Activated naive CD8-positive, alpha-beta T cell treated with anti-CD3 and anti-CD28 coated beads for 36 hours (primary cell): ENCODE measurements at regions not wholly inside any gene's neighbourhood (a gene's known extent, or its start where the extent isn't known, plus 50 kb on each side); places are given as distances from the start of the nearest gene placed in this dataset.

Experiments
- DNase-seq: peaks from one replicate; pipeline ENCODE4 v3.0.0; 2021
- H3K27ac Mint-ChIP-seq: one replicate; pipeline ENCODE4 v1.8.0; 2022; ENCODE audit warnings: mild to moderate bottlenecking, moderate library complexity, mixed read lengths
- H3K27me3 Mint-ChIP-seq: one replicate; pipeline ENCODE4 v1.8.0; 2022; ENCODE audit warnings: mild to moderate bottlenecking, mixed read lengths
- H3K36me3 Mint-ChIP-seq: one replicate; pipeline ENCODE4 v1.8.0; 2021; ENCODE audit warnings: mild to moderate bottlenecking, mixed read lengths
- H3K4me1 Mint-ChIP-seq: one replicate; pipeline ENCODE4 v1.8.0; 2021; ENCODE audit warnings: mixed read lengths
- H3K4me3 Mint-ChIP-seq: one replicate; pipeline ENCODE4 v1.8.0; 2022; ENCODE audit warnings: mild to moderate bottlenecking, moderate library complexity, mixed read lengths
- H3K9me3 Mint-ChIP-seq: one replicate; pipeline ENCODE4 v1.8.0; 2022; ENCODE audit warnings: mixed read lengths

DNA sequence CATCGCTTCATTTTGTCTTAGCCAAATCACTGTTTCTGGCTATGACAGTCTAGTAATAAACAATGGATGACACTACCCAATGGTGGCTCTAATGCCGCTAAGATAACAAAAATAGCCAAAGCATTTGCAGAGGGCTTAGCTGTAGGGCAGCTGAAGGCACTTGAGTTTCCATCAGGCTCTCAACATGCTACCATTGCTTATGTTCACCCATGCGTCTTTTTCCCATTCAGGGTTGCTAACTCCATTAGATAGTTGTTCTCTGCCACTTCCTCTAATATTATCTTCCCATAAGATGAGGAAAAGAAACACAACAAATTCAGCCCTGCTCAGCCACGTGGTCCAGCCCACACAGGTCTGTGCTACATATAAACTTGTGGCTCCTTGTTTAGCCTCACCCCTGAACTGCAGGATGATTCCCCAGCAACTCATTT lies 159.6 kb downstream of the TOMM20 start:
- Mint-ChIP-seq H3K4me3 (no peak overlapping the region), H3K36me3 (peaks cover 10% of the 10 kb centered on the region), H3K27ac (peak overlapping the region; percentile 7), H3K4me1 (peaks cover 54% of the 10 kb centered on the region), H3K27me3 (no peaks in the 10 kb centered on the region), H3K9me3 (peaks cover 2% of the 10 kb centered on the region)
- no peak for DNase-seq

DNA sequence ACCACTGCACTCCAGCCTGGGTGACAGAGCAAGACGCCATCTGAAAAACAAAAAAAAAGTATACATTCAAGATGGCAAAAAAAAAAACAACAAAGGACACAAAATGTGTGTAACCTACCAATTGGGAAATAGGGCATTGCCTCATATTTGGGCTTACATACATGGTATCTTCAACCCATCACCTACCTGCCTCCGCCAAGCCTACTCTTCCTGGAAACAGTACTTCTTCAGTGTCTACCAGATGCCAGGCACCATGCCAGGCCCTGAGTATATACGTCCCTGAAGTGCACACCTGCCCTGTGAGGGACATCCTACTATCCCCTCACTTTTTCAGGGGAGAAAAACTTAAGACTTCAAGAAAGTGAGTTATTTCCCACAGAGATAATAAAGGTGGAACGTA lies 160.2 kb downstream of the TOMM20 start:
- Mint-ChIP-seq H3K27ac (no peak overlapping the region), H3K9me3 (peaks cover 2% of the 10 kb centered on the region)

DNA sequence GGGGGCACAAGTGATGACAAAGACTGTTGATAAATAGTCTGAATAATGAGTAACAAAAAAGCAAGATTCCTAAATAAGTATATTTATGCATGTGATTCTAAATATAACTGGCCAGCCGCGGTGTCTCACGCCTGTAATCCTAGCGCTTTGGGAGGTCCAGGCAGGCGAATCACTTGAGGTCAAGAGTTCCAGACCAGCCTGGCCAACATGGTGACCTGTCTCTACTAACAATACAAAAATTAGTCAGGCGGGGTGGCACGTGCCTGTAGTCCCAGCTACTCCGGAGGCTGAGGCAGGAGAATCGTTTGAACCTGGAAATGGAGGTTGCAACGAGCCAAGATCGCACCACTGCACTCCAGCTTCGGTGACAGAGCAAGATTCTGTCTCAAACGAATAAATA lies 161.5 kb downstream of the TOMM20 start:
- Mint-ChIP-seq H3K27me3 (no peaks in the 10 kb centered on the region), H3K9me3 (peaks cover 2% of the 10 kb centered on the region), H3K4me1 (peaks cover 63% of the 10 kb centered on the region), H3K36me3 (peaks cover 10% of the 10 kb centered on the region), H3K27ac (no peak overlapping the region), H3K4me3 (no peak overlapping the region)
- no peak for DNase-seq

More for the DNA sequence above, 160.2 kb downstream of the TOMM20 start:
- Mint-ChIP-seq H3K4me3 (no peak overlapping the region), H3K27me3 (no peaks in the 10 kb centered on the region), H3K36me3 (peaks cover 10% of the 10 kb centered on the region), H3K4me1 (peaks cover 59% of the 10 kb centered on the region)
- DNase-seq = no peak

DNA sequence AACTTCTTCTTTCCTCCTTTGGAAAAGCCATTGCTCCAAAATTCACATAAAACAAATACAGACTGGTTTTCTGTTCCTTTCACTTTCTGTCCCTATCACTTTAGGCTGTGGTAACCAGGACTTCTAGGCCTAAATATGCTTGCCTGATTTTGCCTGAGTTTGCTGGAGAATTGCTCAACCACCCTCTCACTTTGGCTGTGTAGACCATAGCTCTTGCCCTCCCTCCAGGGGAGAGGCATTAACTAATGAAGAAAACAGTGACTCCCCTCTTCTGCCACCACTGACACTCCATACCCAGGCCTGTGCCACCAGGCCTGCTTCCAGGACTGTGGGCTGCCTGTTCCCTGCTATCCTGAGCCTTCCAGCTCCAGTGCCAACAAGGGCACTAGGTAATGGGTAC lies 163.5 kb downstream of the TOMM20 start:
- Mint-ChIP-seq H3K27me3 (no peaks in the 10 kb centered on the region), H3K4me3 (no peak overlapping the region), H3K27ac (peak overlapping the region; percentile 92), H3K4me1 (peaks cover 61% of the 10 kb centered on the region), H3K9me3 (peaks cover 2% of the 10 kb centered on the region), H3K36me3 (peaks cover 13% of the 10 kb centered on the region)
- no peak for DNase-seq

DNA sequence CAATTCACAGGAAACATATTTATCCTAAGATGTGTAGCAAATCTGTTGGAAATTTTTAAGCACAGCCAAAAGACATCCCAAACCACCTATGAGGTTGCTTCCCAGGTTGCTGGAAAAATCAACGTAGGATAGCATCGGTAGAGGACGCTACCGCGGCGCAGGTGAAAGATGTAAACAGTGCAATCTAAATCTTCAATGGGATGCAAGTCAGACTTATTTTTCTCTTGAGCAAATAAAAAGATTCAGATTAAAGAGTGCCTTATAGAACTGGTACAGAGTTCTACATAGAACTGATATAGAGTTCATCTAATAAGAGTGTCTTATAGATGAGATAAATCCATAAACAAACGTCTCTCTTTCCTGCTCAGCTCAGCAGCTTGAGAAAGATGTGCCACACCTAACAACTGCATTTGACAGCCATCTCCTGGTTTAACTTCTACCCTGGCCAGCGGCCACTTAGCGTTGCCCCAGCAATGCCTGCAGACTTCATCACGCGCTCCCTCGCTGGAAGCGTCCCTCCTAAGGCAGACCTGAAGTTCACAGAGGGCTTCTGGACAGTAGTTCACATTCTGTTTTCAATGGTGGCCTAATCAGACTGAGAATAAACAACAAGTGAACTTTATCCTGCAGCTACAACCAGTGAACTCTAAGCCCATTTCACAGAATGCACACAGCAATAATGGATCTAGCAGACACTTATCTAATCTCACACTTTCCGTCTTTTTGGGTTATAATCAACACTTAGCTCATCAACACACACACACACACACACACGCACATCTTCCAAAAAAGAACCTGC lies 164.5 kb downstream of the TOMM20 start:
- H3K36me3 Mint-ChIP-seq = peaks cover 13% of the 10 kb centered on the region
- no peaks in the 10 kb centered on the region for H3K27me3 Mint-ChIP-seq
- H3K4me3 Mint-ChIP-seq = no peak overlapping the region
- peak overlapping the region; percentile 92 for H3K27ac Mint-ChIP-seq
- peaks cover 2% of the 10 kb centered on the region for H3K9me3 Mint-ChIP-seq
- H3K4me1 Mint-ChIP-seq = peaks cover 65% of the 10 kb centered on the region
- no peak for DNase-seq

DNA sequence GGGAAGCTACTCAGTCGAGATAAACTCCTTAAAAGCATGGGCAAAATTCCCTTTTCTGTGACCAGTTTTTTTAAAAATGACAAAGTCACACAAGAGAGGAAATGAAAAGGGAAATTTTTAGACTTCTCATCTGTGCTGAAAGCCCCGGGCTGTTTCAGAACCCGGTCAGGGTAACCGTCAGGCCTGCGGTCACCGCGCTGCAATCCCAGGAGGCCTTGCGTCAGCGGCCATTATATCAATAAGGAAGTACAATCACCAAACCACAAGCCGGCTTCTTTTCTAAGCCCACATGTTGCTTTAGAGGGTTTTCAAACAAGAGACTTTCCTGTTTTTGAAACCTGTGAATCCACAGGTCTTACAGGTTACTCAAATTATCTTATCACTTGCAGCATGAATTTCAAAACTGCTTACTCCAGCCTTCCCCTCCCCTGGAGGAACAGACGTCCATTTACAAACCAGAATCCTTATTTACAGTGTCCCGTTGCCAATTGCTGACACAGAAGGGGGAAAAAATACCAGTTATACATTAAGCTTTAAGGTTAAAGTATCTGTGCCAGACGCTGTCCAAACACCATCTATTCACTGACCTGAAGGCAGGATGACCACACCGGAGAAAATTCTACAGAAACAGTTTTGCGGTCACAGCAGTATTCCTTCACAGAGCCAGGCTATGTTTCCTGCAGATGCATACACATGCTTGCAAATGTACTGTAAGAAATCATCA lies 165.3 kb downstream of the TOMM20 start:
- Mint-ChIP-seq H3K36me3 (peaks cover 13% of the 10 kb centered on the region), H3K4me1 (peaks cover 66% of the 10 kb centered on the region), H3K9me3 (no peaks in the 10 kb centered on the region), H3K4me3 (peak overlapping the region; percentile 42), H3K27me3 (no peaks in the 10 kb centered on the region), H3K27ac (peak overlapping the region; percentile 92)
- peak; percentile 90 for DNase-seq

DNA sequence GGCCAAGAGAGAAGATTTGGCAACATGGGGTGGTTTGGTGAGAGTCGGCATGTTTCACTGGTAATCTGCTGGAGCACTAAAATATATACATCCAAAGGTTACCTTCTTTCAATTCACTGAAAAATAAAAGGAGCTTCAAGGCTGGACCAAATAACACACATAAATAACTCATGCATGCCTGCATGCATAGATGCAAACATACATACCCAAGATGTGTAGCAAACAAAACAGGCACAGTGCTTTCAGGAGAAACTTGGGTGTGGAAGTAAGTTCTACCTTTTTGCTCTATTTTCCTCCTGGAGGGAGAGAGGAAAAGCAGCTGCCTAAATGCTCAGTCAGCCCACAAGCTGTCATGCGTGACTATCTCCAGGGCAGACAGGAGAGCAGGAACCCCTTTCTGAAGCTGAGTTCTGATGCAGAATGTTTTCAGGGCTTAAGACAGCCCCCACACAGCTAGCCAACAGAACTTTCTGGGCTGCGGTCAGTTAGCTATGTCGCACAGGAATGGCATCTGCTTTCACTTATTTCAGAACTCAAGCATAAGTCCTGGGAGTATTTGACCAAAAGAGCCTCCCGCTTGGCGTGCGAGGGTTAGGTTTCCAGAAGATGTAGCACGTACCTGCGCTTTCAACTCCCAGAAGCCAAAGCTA lies 166.2 kb downstream of the TOMM20 start:
- H3K9me3 Mint-ChIP-seq = no peaks in the 10 kb centered on the region
- peaks cover 13% of the 10 kb centered on the region for H3K36me3 Mint-ChIP-seq
- H3K27ac Mint-ChIP-seq = peak overlapping the region; percentile 92
- H3K4me1 Mint-ChIP-seq = peaks cover 74% of the 10 kb centered on the region
- no peak for DNase-seq
- H3K4me3 Mint-ChIP-seq = peak overlapping the region; percentile 74
- no peaks in the 10 kb centered on the region for H3K27me3 Mint-ChIP-seq

DNA sequence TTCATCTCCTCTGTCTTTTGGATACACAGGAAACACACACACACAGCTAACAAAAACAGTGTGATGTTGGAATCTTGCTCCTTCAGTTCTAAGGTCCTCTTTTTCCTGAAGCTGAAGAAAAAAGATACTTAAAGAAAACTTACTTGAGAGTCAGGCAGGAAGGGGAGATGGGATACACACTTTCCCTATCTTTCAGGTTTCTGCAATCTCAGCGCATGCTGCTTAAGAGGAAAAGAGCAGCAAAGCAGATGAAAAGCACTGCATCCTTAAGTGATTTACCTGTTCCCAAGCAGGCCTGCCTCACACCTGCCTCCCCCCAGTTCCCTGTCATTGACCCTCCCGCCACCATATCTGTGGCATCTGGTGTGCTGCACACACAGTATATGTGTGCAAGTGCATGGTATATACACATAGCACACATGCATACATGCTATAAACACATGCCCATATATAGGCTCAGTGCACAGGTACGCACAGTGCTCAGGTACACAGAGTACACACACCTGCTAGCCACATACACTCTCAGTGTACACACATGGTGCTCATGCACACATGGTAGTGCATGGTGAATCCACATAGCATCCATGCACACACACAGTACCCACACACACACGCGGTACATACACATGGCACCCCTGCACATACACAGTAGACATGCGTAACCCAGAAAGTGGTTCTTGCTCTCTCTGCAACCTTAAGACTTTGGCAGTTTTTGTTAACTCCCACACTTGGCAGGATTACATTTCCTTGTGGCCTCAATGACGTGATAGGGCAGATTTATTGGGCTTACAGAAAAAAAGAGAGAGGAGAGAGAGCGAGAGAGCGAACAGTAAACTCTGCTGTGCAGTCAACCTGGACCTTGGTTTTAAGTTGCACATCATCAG lies 166.9 kb downstream of the TOMM20 start:
- Mint-ChIP-seq H3K36me3 (peaks cover 13% of the 10 kb centered on the region), H3K4me1 (peaks cover 82% of the 10 kb centered on the region), H3K9me3 (no peaks in the 10 kb centered on the region), H3K4me3 (peak overlapping the region; percentile 74), H3K27ac (peak overlapping the region; percentile 92), H3K27me3 (no peaks in the 10 kb centered on the region)
- no peak for DNase-seq

DNA sequence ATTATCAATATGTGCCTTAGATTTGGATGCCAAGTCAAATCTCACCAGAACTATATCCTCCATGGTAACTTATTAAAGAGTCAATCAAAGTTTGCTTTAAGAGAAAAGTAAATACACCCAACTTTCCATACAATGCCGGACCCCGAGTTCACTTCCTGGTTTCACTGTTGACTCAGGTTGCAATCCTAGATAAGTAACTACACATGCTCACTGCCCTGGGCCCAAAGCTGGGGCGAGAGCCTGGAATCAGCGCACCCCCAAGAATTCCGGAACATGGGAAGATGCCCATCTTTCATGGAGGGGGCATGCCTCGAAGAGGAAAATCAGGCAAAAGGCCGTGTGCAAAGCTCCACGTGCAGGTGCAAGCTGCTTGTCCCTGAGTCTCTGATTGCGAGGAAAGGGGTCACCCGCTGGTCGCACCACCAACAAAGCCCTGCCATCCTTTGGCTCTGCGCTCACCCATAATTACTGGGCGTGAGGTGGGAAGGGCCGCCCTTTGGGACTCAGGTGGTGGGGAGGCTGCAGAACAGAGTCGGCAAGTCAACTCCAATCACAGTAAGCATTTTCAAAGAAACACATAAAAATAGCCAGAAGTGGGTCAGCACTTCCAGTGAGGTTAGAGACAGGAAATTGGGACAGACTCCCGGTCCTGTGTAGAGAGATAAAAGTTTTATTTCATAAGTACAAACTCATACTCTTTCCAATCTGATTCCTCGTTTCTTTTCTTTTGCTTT lies 167.7 kb downstream of the TOMM20 start:
- Mint-ChIP-seq H3K4me3 (peak overlapping the region; percentile 33), H3K36me3 (peaks cover 11% of the 10 kb centered on the region), H3K4me1 (peaks cover 79% of the 10 kb centered on the region), H3K9me3 (no peaks in the 10 kb centered on the region), H3K27ac (peak overlapping the region; percentile 92), H3K27me3 (no peaks in the 10 kb centered on the region)
- DNase-seq = no peak

DNA sequence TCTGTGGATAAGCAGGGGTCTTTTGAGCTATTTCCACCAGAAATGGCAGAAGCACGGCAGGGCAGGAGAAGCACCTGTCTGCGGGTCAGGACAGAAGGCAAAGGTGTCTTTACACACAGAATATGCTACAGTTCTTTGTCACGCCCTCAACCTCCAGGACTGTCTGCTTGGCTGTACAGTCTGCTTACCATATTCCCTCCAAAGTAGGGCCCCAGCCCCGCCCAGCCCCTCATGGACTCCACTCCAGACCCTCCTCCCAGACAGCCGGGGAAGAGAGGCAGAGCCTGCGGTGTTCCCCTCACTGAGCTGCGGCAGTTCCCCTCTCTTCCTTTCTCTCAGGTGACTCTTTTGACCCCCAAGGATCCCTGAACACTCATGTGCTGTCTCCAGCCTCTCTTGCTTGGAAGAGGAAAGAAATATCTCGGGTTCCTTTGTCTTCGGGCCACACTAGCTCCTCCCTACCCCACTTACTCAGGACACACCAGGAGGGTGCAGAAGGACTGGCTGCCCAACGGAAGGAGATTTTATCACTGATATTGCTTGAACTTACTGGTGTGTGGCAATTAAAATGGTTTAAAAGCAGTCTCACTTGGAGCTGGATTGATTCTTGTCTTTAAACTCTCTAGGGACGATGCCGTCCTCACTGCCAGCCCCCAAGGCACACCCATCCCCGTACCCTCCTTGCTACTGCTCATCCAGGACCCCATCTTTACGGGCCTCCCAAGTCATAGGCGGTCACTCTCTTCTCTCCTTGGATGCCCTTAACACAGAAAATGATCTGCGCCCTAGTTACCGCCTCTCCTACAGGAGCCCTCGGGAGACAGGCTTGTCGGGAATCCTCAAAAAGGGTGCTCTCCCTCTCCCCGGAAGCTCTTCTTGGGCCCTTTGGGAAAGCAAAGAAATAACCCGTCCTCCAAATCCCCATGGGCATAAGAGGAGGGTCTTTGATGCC lies 169.7 kb downstream of the TOMM20 start:
- Mint-ChIP-seq H3K27me3 (no peaks in the 10 kb centered on the region), H3K9me3 (no peaks in the 10 kb centered on the region), H3K4me3 (no peak overlapping the region), H3K4me1 (peaks cover 86% of the 10 kb centered on the region), H3K27ac (peak overlapping the region; percentile 73), H3K36me3 (peaks cover 3% of the 10 kb centered on the region)
- no peak for DNase-seq

DNA sequence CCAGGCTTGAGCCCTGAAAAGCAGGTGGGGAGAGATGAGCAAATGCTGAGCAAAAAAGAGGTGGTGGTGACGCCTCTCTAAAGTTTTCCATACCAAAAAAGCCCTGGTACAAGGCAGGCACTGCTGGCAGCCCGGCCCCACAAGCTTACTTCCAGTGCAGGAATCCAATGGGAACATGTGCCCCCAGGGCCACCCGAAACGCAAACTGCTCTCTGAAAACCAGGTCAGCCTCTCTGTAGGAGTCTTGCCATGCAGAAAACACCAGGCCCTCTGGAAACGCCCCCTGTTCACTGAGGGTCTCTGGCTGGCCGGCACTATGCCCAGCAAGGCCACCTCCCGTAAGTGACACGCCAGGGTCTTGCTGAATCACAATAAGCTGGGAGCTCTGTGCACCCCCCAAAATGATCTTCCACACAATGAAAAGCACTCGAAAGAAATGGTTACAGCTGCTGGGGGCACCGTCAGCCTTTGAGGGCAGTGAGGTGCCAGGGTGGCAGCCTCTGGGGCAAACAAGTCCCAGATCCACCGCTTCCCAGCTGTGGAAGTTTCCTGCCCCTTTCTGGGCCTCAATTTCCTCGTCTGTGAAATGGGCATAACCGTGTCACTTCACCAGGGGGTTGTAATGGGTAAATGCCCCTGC lies 170.5 kb downstream of the TOMM20 start:
- Mint-ChIP-seq H3K4me1 (peaks cover 81% of the 10 kb centered on the region), H3K4me3 (no peak overlapping the region), H3K36me3 (peaks cover 3% of the 10 kb centered on the region), H3K9me3 (no peaks in the 10 kb centered on the region), H3K27ac (no peak overlapping the region), H3K27me3 (no peaks in the 10 kb centered on the region)
- no peak for DNase-seq

DNA sequence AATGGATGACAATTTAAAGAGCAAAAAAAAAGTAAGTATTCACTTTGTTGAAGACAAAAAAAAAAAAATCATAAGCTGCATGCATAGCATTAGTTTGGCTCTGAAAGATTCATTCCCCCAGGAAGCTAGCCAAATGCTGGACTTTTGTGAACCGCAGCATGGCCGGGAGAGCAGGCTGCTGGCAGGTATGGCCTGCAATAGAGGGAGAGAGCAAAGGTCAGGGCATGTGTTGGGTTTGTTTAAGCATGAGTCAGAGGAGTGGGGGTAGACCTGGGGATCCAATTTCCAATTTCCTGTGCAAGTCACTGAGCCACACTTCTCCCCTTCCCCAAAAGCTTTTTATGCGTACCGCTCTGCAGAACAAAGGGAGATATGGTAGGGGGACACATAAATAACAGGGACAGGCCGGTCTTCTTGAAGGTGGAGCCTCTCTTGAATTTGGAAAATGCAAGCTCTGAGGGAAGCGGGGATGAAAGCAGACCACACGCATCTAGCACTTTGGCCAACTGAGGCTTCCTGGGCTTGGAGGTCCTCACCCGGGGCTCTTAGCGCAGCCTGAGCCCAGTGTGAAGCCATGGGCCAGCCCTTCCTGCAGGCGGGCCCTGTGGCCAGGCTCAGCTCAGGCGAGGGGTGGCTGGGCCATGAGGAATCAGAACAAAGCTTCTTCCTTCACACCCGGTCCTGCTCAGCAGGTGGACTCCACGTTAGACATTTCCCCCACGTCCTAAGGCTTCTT lies 171.1 kb downstream of the TOMM20 start:
- no peak for DNase-seq
- Mint-ChIP-seq H3K36me3 (peaks cover 3% of the 10 kb centered on the region), H3K27ac (peak overlapping the region; percentile 65)

More for the DNA sequence above, 171.1 kb downstream of the TOMM20 start:
- peaks cover 74% of the 10 kb centered on the region for H3K4me1 Mint-ChIP-seq
- H3K27me3 Mint-ChIP-seq = no peaks in the 10 kb centered on the region
- no peak overlapping the region for H3K4me3 Mint-ChIP-seq
- H3K9me3 Mint-ChIP-seq = no peaks in the 10 kb centered on the region
